GM23338 (cell line): ENCODE measurements at regions not wholly inside any gene's neighbourhood (a gene's known extent, or its start where the extent isn't known, plus 50 kb on each side); places are given as distances from the start of the nearest gene placed in this dataset.

Experiments used
- ATAC-seq: fragments of 200-7000 bp; cut with Tn5 transposase; 3 replicates; pipeline ENCODE4 v1.9.1; 2020
- DNase-seq: peaks from one replicate; pipeline ENCODE4 v3.0.0-alpha.2; 2015; ENCODE audit warnings: low spot score
- H2AFZ ChIP-seq: fragments of 200-600 bp; sonication (generic); 2 replicates; pipeline ENCODE4 v1.8.0; 2016; ENCODE audit warnings: antibody characterized with exemption, mild to moderate bottlenecking, moderate library complexity
- H3F3A ChIP-seq: fragments of 200-600 bp; sonication (generic); replicated peaks from 2 replicates; pipeline ENCODE4 v1.8.0; 2017; ENCODE audit warnings: antibody characterized with exemption, mixed run types, low read depth
- H3K27ac ChIP-seq: fragments of 200-600 bp; sonication (generic); 2 replicates; pipeline ENCODE4 v1.6.1; 2016; ENCODE audit warnings: low read depth
- H3K27me3 ChIP-seq: fragments of 200-600 bp; sonication (generic); 2 replicates; pipeline ENCODE4 v1.8.0; 2016; ENCODE audit warnings: mild to moderate bottlenecking, mixed run types, moderate library complexity; ENCODE audit not compliant: insufficient read depth
- H3K36me3 ChIP-seq: fragments of 200-600 bp; sonication (generic); 2 replicates; pipeline ENCODE4 v1.8.0; 2016; ENCODE audit warnings: mild to moderate bottlenecking; ENCODE audit not compliant: insufficient read depth
- H3K4me1 ChIP-seq: fragments of 200-600 bp; sonication (generic); 2 replicates; pipeline ENCODE4 v1.8.0; 2016; ENCODE audit warnings: mild to moderate bottlenecking, moderate library complexity; ENCODE audit not compliant: insufficient read depth
- H3K4me2 ChIP-seq: fragments of 200-600 bp; sonication (generic); 2 replicates; pipeline ENCODE4 v1.7.1; 2017; ENCODE audit warnings: mixed run types
- H3K4me3 ChIP-seq: fragments of 200-600 bp; sonication (generic); 2 replicates; pipeline ENCODE4 v1.6.1; 2016; ENCODE audit warnings: mixed run types
- H3K79me2 ChIP-seq: fragments of 200-600 bp; sonication (generic); replicated peaks from 2 replicates; pipeline ENCODE4 v1.8.0; 2017; ENCODE audit warnings: mild to moderate bottlenecking; ENCODE audit not compliant: insufficient read depth
- H3K9me2 ChIP-seq: fragments of 200-600 bp; sonication (generic); 2 replicates; pipeline ENCODE4 v1.8.0; 2017; ENCODE audit not compliant: insufficient read depth
- H4K20me1 ChIP-seq: fragments of 200-600 bp; sonication (generic); replicated peaks from 2 replicates; pipeline ENCODE4 v1.8.0; 2017; ENCODE audit warnings: mild to moderate bottlenecking; ENCODE audit not compliant: insufficient read depth
- H3K27ac Mint-ChIP-seq: 2 replicates; pipeline ENCODE4 v1.8.0; 2020; ENCODE audit warnings: inconsistent platforms, mild to moderate bottlenecking, moderate library complexity, mixed read lengths
- H3K27me3 Mint-ChIP-seq: 3 replicates; pipeline ENCODE4 v1.8.0; 2022; ENCODE audit warnings: low read depth, mild to moderate bottlenecking, moderate library complexity, mixed read lengths, inconsistent platforms; ENCODE audit not compliant: insufficient read depth, poor library complexity
- H3K36me3 Mint-ChIP-seq: 3 replicates; pipeline ENCODE4 v1.8.0; 2021; ENCODE audit warnings: low read depth, mild to moderate bottlenecking, inconsistent platforms, moderate library complexity, mixed read lengths
- H3K4me1 Mint-ChIP-seq: 3 replicates; pipeline ENCODE4 v1.8.0; 2020; ENCODE audit warnings: mild to moderate bottlenecking, inconsistent platforms, mixed read lengths
- H3K4me3 Mint-ChIP-seq: 3 replicates; pipeline ENCODE4 v1.8.0; 2021; ENCODE audit warnings: moderate library complexity, mild to moderate bottlenecking, inconsistent platforms, mixed read lengths
- H3K9me3 Mint-ChIP-seq: 3 replicates; pipeline ENCODE4 v1.8.0; 2020; ENCODE audit warnings: moderate library complexity, mild to moderate bottlenecking, inconsistent platforms, mixed read lengths
- EZH2phosphoT487 ChIP-seq: fragments of 200-600 bp; sonication (generic); IDR thresholded peaks from one replicate; pipeline ENCODE4 v1.8.1; 2018; ENCODE audit warnings: antibody characterized with exemption; ENCODE audit not compliant: unreplicated experiment
- NANOG ChIP-seq: IDR thresholded peaks from 2 replicates; pipeline ENCODE4 v1.6.1; 2016; ENCODE audit warnings: antibody characterized with exemption, borderline replicate concordance
- REST ChIP-seq: IDR thresholded peaks from one replicate; pipeline ENCODE4 v1.6.1; 2018; ENCODE audit warnings: antibody characterized with exemption; ENCODE audit not compliant: unreplicated experiment
- ZNF114 ChIP-seq: fragments of 250-450 bp; sonication (Bioruptor Pico); IDR thresholded peaks from 2 replicates; pipeline ENCODE4 v1.5.0; 2020; ENCODE audit warnings: mild to moderate bottlenecking, moderate library complexity
- ZNF331 ChIP-seq: fragments of 250-450 bp; sonication (Bioruptor Pico); IDR thresholded peaks from 2 replicates; pipeline ENCODE4 v1.5.0; 2020; ENCODE audit warnings: low read depth, mild to moderate bottlenecking, moderate library complexity

DNA sequence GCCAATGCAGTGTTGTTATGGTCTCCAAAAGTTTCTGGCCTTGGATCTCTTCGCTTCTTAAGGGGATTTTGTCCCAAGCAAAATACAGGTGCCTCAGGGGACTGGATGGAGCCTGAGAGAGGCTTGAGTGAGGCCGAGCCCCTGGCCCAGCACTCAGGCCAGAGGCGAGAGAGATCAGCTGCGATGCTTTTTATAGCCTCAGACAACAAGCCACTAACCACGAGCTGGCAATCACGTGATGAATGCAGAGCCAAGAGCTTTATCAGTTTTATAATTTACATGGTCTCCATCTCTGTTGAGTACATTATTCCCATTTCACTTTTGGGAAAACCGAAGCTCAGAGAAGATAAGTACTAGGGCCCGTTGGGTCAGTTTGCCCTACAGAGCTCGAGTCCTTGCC lies 360.0 kb upstream of the CDH5 start (continued):
- no peak for TF ChIP-seq REST

GRCh38 chr16:66004699-66005098 lies 361.8 kb upstream of the CDH5 start:
- H3F3A ChIP-seq: no peaks in the 10 kb centered on the region
- H3K4me3 ChIP-seq: no peak overlapping the region
- no peaks in the 10 kb centered on the region for H3K27me3 ChIP-seq
- no peak overlapping the region for H3K27ac Mint-ChIP-seq
- peaks cover 7% of the 10 kb centered on the region; the same call in 1 of the 2 replicates for H3K4me1 ChIP-seq
- H3K79me2 ChIP-seq: no peaks in the 10 kb centered on the region
- H2AFZ ChIP-seq: no peak overlapping the region
- peaks cover 3% of the 10 kb centered on the region for H3K27me3 Mint-ChIP-seq
- DNase-seq (no peak), ATAC-seq (no peak)
- H3K36me3 ChIP-seq: no peaks in the 10 kb centered on the region
- H3K9me3 Mint-ChIP-seq: peaks cover 3% of the 10 kb centered on the region; the same call in 1 of the 3 replicates
- no peak overlapping the region for H3K4me3 Mint-ChIP-seq
- no peak overlapping the region for H3K27ac ChIP-seq
- H3K4me1 Mint-ChIP-seq: peaks cover 18% of the 10 kb centered on the region
- H4K20me1 ChIP-seq: no peaks in the 10 kb centered on the region
- no peaks in the 10 kb centered on the region for H3K36me3 Mint-ChIP-seq
- no peak overlapping the region for H3K4me2 ChIP-seq
- TF ChIP-seq NANOG (no peak), ZNF331 (CRISPR knock-in tag) (no peak), EZH2phosphoT487 (no peak), REST (no peak)
- H3K9me2 ChIP-seq: 0 out of 2 replicates have a peak, but pooled peaks cover 5% of the 10 kb centered on the region

DNA sequence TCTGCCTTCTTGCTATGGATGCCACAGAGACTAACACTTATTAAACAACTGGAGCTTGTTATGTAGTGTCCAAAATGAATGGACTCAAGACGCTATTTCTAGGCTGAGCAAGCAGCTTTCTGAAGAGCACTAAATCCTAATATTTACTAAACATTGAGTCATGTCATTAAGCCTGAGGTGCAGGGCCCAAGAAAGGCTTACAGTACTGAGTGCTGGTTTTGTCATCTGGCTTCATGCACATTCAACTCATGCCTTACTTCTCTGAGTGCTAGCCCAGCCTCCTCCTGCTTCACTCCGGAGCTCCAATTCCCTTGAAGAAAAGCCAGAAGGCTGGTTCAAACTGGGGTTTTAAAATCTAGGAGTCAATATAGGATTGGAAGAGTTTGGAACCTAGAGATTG lies 363.3 kb upstream of the CDH5 start:
- no peak overlapping the region for H3K4me2 ChIP-seq
- Mint-ChIP-seq H3K36me3 (no peaks in the 10 kb centered on the region; the same call in 2 of the 3 replicates), H3K27ac (no peak overlapping the region), H3K4me3 (no peak overlapping the region), H3K27me3 (peaks cover 3% of the 10 kb centered on the region), H3K4me1 (peaks cover 13% of the 10 kb centered on the region), H3K9me3 (peaks cover 10% of the 10 kb centered on the region; the same call in 2 of the 3 replicates)
- ATAC-seq: no peak
- H3K4me3 ChIP-seq: no peak overlapping the region
- no peaks in the 10 kb centered on the region for H3K79me2 ChIP-seq
- DNase-seq: no peak
- H3K27ac ChIP-seq: no peak overlapping the region
- TF ChIP-seq ZNF114 (no peak), REST (no peak)
- H3K27me3 ChIP-seq: no peaks in the 10 kb centered on the region
- no peaks in the 10 kb centered on the region for H3F3A ChIP-seq
- H3K4me1 ChIP-seq: peaks cover 7% of the 10 kb centered on the region; the same call in 1 of the 2 replicates
- no peaks in the 10 kb centered on the region for H3K36me3 ChIP-seq
- no peaks in the 10 kb centered on the region for H3K9me2 ChIP-seq
- no peaks in the 10 kb centered on the region for H4K20me1 ChIP-seq
- no peak overlapping the region for H2AFZ ChIP-seq
